Colonic mucosa (tissue), 4 donors: ENCODE measurements at regions not wholly inside any gene's neighbourhood (a gene's known extent, or its start where the extent isn't known, plus 50 kb on each side); places are given as distances from the start of the nearest gene placed in this dataset.

Experiments
- DNase-seq: peaks from one replicate; pipeline ENCODE4 v3.0.0-alpha.2; 2020
- H3K27ac ChIP-seq: fragments of 200-600 bp; one replicate; pipeline ENCODE4 v1.8.0; 2021
- H3K27me3 ChIP-seq: fragments of 200-600 bp; one replicate; pipeline ENCODE4 v1.8.0; 2021
- H3K36me3 ChIP-seq: fragments of 200-600 bp; one replicate; pipeline ENCODE4 v1.8.0; 2021
- H3K4me1 ChIP-seq: fragments of 200-600 bp; one replicate; pipeline ENCODE4 v1.8.0; 2021; ENCODE audit warnings: mild to moderate bottlenecking
- H3K4me3 ChIP-seq: fragments of 200-600 bp; one replicate; pipeline ENCODE4 v1.8.0; 2021
- H3K9ac ChIP-seq, 2 donors: one replicate each; pipeline ENCODE4 v1.7.0; 2013; ENCODE audit warnings: control low read depth in 2 of 2, low read depth in 2 of 2, low read length in 2 of 2
- H3K9me3 ChIP-seq: fragments of 200-600 bp; one replicate; pipeline ENCODE4 v1.8.0; 2021
- CTCF ChIP-seq: fragments of 200-600 bp; IDR thresholded peaks from one replicate; pipeline ENCODE4 v1.8.0; 2022; ENCODE audit warnings: antibody characterized with exemption, mild to moderate bottlenecking
- intact Hi-C: fragments of 100-400 bp; cut with DNase I; formaldehyde crosslinking; loops from one replicate; pipeline ENCODE4 v1.14.1; 2022
- donor health status: healthy.
- donor health status: DM: no; HTN: no; CAD: no.
- donor health status: DM: no; HTN: no; CAD: no.

GRCh38 chr2:219983836-219984235 is 356.4 kb downstream of the SLC4A3 start:
- DNase-seq, result no peak
- Histone ChIP-seq H3K9ac (no peak overlapping the region), H3K36me3 (no peaks in the 10 kb centered on the region), H3K27me3 (no peaks in the 10 kb centered on the region), H3K4me3 (no peak overlapping the region), H3K27ac (no peak overlapping the region), H3K9me3 (no peaks in the 10 kb centered on the region), H3K4me1 (no peaks in the 10 kb centered on the region)
- intact Hi-C loops, result no loop called here
- TF ChIP-seq CTCF, result no peak

- TF ChIP-seq CTCF, result no peak
- H3K36me3 ChIP-seq, result no peaks in the 10 kb centered on the region
Measured at GRCh38 chr2:219985017-219985416, 357.6 kb downstream of the SLC4A3 start.

GRCh38 chr2:219987830-219988229 is 360.4 kb downstream of the SLC4A3 start:
- H3K27me3 ChIP-seq, result no peaks in the 10 kb centered on the region
- no peaks in the 10 kb centered on the region for H3K36me3 ChIP-seq
- no peak for DNase-seq
- intact Hi-C loops, result no loop called here
- H3K27ac ChIP-seq, result no peak overlapping the region
- no peaks in the 10 kb centered on the region for H3K4me1 ChIP-seq
- H3K4me3 ChIP-seq, result no peak overlapping the region
- no peaks in the 10 kb centered on the region for H3K9me3 ChIP-seq
- TF ChIP-seq CTCF, result no peak
- H3K9ac ChIP-seq, result no peak overlapping the region

More at GRCh38 chr2:219985017-219985416, 357.6 kb downstream of the SLC4A3 start:
- Histone ChIP-seq H3K27me3 (no peaks in the 10 kb centered on the region), H3K4me3 (no peak overlapping the region), H3K4me1 (no peaks in the 10 kb centered on the region), H3K9ac (no peak overlapping the region), H3K9me3 (no peaks in the 10 kb centered on the region), H3K27ac (no peak overlapping the region)
- intact Hi-C loops, result no loop called here
- DNase-seq, result no peak

GRCh38 chr2:219989744-219990143 is 362.3 kb downstream of the SLC4A3 start:
- intact Hi-C loops, result no loop called here
- no peaks in the 10 kb centered on the region for H3K9me3 ChIP-seq
- no peak overlapping the region for H3K4me3 ChIP-seq

GRCh38 chr2:219991116-219991515 is 363.7 kb downstream of the SLC4A3 start:
- H3K27me3 ChIP-seq, result no peaks in the 10 kb centered on the region
- H3K9ac ChIP-seq, result no peak overlapping the region
- no peak overlapping the region for H3K4me3 ChIP-seq
- no peak for DNase-seq
- no peaks in the 10 kb centered on the region for H3K9me3 ChIP-seq
- no peaks in the 10 kb centered on the region for H3K4me1 ChIP-seq
- intact Hi-C loops, result no loop called here
- no peaks in the 10 kb centered on the region for H3K36me3 ChIP-seq
- H3K27ac ChIP-seq, result no peak overlapping the region
- TF ChIP-seq CTCF, result no peak

More at GRCh38 chr2:219989744-219990143, 362.3 kb downstream of the SLC4A3 start:
- no peak for DNase-seq
- Histone ChIP-seq H3K4me1 (no peaks in the 10 kb centered on the region), H3K9ac (no peak overlapping the region), H3K27ac (no peak overlapping the region), H3K36me3 (no peaks in the 10 kb centered on the region), H3K27me3 (no peaks in the 10 kb centered on the region)
- no peak for TF ChIP-seq CTCF

GRCh38 chr2:219995399-219995798 is 368.0 kb downstream of the SLC4A3 start:
- H3K9me3 ChIP-seq, result no peaks in the 10 kb centered on the region
- DNase-seq, result no peak
- no peaks in the 10 kb centered on the region for H3K27me3 ChIP-seq
- H3K27ac ChIP-seq, result no peak overlapping the region
- H3K4me3 ChIP-seq, result no peak overlapping the region
- intact Hi-C loops, result loop anchor here (5.0 kb wide), 1 partner anchor 258 kb away; no protein-coding TSS in a partner anchor
- no peaks in the 10 kb centered on the region for H3K4me1 ChIP-seq
- no peaks in the 10 kb centered on the region for H3K36me3 ChIP-seq
- H3K9ac ChIP-seq, result no peak overlapping the region
- no peak for TF ChIP-seq CTCF
